ENCODE measurements at regions not wholly inside any gene's neighbourhood (a gene's known extent, or its start where the extent isn't known, plus 50 kb on each side); places are given as distances from the start of the nearest gene placed in this dataset.
"Not testable (repeated sequence)": the region's sequence is repeated elsewhere in the genome, so short reads cannot be mapped to it uniquely, and the experiment has no call there.

DNA sequence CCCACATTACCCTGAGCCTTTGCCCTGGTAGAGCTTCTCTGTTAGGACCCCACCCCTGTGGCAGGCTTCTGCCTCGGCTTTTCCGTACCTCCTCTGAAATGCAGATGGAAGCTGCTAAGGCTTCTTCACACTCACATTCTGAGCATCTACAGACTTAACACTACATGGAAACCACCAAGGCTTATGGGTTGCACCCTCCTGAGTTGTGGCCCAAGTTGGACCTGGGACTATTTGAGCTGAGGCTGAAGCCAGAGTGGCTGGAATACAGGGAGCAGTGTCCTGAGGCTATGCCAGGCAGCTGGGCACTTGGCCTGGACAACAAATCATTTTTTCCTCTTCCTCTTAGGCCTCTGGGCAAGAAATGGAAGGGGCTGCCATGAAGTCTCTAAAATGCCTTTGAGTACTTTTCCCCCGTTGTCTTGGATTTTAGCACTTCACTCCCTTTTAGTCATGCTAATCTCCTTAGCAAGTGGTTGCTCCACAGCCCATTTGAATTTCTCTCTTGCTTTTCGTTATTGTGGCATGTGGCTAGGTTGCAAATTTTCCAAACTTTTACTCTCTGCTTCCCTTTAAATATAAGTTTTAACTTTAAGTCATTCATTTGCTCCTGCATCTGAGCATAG lies 114.8 kb upstream of the FIBIN start:
- intact Hi-C loops (cut with DNase I; ENCODE audit: low total_unique reads): no loop called here
- Histone ChIP-seq H3K4me3 (no peak overlapping the region), H3K4me1 (no peaks in the 10 kb centered on the region), H3K9me3 (peaks cover 0 to 45% (median 16%) of the 10 kb centered on the region in 4 donors), H3K27ac (no peak overlapping the region), H3K27me3 (no peaks in the 10 kb centered on the region), H3K36me3 (no peaks in the 10 kb centered on the region)
- 54 to 74% (median 69%) methylated on average over 4 of the region's 4 CpGs for WGBS, 5 donors
- DNase-seq: no peak
- TF ChIP-seq, protein P1, sequence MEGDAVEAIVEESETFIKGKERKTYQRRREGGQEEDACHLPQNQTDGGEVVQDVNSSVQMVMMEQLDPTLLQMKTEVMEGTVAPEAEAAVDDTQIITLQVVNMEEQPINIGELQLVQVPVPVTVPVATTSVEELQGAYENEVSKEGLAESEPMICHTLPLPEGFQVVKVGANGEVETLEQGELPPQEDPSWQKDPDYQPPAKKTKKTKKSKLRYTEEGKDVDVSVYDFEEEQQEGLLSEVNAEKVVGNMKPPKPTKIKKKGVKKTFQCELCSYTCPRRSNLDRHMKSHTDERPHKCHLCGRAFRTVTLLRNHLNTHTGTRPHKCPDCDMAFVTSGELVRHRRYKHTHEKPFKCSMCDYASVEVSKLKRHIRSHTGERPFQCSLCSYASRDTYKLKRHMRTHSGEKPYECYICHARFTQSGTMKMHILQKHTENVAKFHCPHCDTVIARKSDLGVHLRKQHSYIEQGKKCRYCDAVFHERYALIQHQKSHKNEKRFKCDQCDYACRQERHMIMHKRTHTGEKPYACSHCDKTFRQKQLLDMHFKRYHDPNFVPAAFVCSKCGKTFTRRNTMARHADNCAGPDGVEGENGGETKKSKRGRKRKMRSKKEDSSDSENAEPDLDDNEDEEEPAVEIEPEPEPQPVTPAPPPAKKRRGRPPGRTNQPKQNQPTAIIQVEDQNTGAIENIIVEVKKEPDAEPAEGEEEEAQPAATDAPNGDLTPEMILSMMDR (IDR thresholded peaks at IDR 0.05): no peak
- TF ChIP-seq EP300 (IDR thresholded peaks at IDR 0.05) (no peak), POLR2A (IDR thresholded peaks at IDR 0.05) (no peak), POLR2AphosphoS5 (IDR thresholded peaks at IDR 0.05) (no peak)

DNA sequence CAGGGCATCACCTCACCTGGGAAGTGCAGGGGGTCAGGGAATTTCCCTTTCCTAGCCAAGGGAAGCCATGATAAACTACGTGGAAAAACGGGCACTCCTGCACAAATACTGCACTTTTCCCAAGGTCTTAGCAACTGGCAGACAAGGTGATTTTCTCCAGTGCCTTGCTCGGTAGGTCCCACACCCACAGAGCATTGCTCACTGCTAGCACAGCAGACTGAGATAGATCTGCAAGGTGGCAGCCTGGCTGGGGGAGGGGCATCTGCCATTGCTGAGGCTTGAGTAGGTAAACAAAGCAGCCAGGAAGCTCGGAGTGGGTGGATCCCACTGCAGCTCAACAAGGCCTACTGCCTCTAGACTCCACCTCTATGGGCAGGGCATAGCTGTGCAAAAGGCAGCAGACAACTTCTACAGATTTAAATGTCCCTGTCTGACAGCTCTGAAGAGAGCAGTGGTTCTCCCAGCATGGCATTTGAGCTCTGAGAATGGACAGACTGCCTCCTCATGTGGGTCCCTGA lies 111.5 kb upstream of the FIBIN start:
- H3K27ac ChIP-seq; H3K36me3 ChIP-seq; intact Hi-C loops (cut with DNase I; ENCODE audit: low total_unique reads); H3K4me3 ChIP-seq; H3K27me3 ChIP-seq; DNase-seq; H3K4me1 ChIP-seq: not testable (repeated sequence)
- peaks cover 0 to 46% (median 16%) of the 10 kb centered on the region in 4 donors for H3K9me3 ChIP-seq
- 60 to 78% (median 73%) methylated on average over 1 to 4 of the region's 4 CpGs for WGBS, 5 donors

DNA sequence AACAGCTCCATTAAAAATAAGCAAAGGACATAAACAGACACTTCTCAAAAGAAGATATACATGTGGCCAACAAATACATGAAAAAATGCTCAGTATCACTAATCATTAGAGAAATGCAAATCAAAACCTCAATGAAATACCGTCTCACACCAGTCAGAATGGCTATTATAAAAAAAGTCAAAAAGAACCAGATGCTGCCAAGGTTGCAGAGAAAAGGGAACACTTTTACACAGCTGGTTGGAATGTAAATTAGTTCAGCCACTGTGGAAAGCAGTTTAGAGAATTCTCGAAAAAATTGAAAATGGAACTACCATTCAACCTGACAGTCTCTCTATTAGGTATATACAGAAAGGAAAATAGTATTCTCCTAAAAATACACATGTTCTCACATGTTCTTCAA lies 102.4 kb upstream of the FIBIN start:
- Histone ChIP-seq H3K4me1 (no peaks in the 10 kb centered on the region), H3K27ac (no peak overlapping the region), H3K36me3 (no peaks in the 10 kb centered on the region), H3K4me3 (no peak overlapping the region), H3K27me3 (no peaks in the 10 kb centered on the region), H3K9me3 (peaks cover 0 to 11% (median 5%) of the 10 kb centered on the region in 4 donors)
- TF ChIP-seq POLR2AphosphoS5 (IDR thresholded peaks at IDR 0.05): no peak
- TF ChIP-seq EP300 (IDR thresholded peaks at IDR 0.05): no peak
- no peak for TF ChIP-seq POLR2A (IDR thresholded peaks at IDR 0.05)
- TF ChIP-seq, protein P1 (IDR thresholded peaks at IDR 0.05): no peak
- intact Hi-C loops (cut with DNase I; ENCODE audit: low total_unique reads): no loop called here
- 62 to 86% (median 82%) methylated on average over 2 of the region's 2 CpGs for WGBS, 5 donors
- DNase-seq: no peak

DNA sequence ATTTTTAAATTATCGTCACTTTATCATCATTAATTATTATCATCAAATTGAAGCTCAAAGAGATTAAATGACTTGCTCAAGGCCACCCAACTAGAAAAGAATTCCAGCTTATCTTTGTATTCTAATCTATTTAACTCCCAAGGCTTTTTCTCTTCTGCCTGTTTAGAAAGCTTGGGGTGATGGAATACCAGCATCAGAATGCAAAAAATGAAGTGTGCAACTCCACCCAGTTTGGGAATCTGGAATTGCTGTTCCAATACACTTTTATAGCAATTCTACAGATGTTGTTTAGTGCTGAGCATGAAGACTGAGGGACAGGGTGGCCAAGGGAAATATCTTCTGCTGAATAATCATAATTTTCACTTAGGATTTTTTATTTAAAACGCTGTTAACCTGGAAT lies 97.2 kb upstream of the FIBIN start:
- H3K4me1 ChIP-seq: no peaks in the 10 kb centered on the region
- H3K9me3 ChIP-seq: peaks cover 0 to 11% (median 5%) of the 10 kb centered on the region in 4 donors
- H3K27ac ChIP-seq: no peak overlapping the region
- TF ChIP-seq, protein P1 (IDR thresholded peaks at IDR 0.05): no peak
- TF ChIP-seq EP300 (IDR thresholded peaks at IDR 0.05): no peak
- no peak for TF ChIP-seq POLR2A (IDR thresholded peaks at IDR 0.05)
- TF ChIP-seq POLR2AphosphoS5 (IDR thresholded peaks at IDR 0.05): no peak
- no peak overlapping the region for H3K4me3 ChIP-seq
- 41 to 44% (median 43%) methylated on average over 2 of the region's 2 CpGs for WGBS, 5 donors
- no peak for DNase-seq
- intact Hi-C loops (cut with DNase I; ENCODE audit: low total_unique reads): no loop called here
- H3K36me3 ChIP-seq: no peaks in the 10 kb centered on the region
- H3K27me3 ChIP-seq: no peaks in the 10 kb centered on the region

DNA sequence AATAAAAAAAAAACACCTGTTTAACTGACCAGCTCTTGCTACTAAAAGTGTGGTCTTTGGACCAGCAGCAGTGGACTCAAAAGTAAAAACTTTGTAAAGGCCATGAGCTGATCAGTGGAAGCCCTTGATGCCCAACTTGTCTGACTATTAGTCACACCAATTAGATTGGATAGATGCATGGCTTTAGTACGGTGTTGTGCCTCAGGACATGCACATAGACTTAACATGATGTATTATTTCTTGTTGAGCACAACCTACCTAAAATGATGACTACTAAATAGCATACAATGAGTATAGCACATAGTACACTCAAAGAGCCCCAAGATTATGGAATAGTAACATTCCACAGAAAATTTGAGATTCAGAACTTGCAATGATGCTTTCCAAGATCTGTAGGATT lies 95.1 kb upstream of the FIBIN start:
- WGBS, 5 donors: 83 to 100% (median 90%) methylated on average over 1 of the region's 1 CpG
- no peak for DNase-seq
- intact Hi-C loops (cut with DNase I; ENCODE audit: low total_unique reads): no loop called here
- Histone ChIP-seq H3K9me3 (peaks cover 0 to 11% (median 5%) of the 10 kb centered on the region in 4 donors), H3K27ac (no peak overlapping the region), H3K4me1 (no peaks in the 10 kb centered on the region), H3K4me3 (no peak overlapping the region), H3K36me3 (no peaks in the 10 kb centered on the region), H3K27me3 (no peaks in the 10 kb centered on the region)
- TF ChIP-seq, protein P1 (IDR thresholded peaks at IDR 0.05): no peak
- TF ChIP-seq EP300 (IDR thresholded peaks at IDR 0.05) (no peak), POLR2A (IDR thresholded peaks at IDR 0.05) (no peak), POLR2AphosphoS5 (IDR thresholded peaks at IDR 0.05) (no peak)
